LNCaP clone FGC (cell line): ENCODE measurements at regions not wholly inside any gene's neighbourhood (a gene's known extent, or its start where the extent isn't known, plus 50 kb on each side); places are given as distances from the start of the nearest gene placed in this dataset.

Experiments
- DNase-seq: peaks from one replicate; pipeline ENCODE4 v3.0.0-alpha.2; 2011; ENCODE audit warnings: low read depth
- H3K4me3 ChIP-seq: 2 replicates; pipeline ENCODE4 v1.5.1; 2011; ENCODE audit warnings: mild to moderate bottlenecking, low read depth, low read length, control low read depth
- TF ChIP-seq, protein P1 (sequence below): IDR thresholded peaks from 2 replicates; pipeline ENCODE4 v1.5.1; 2012; ENCODE audit warnings: mild to moderate bottlenecking; ENCODE audit not compliant: control insufficient read depth, insufficient read depth; ENCODE audit errors: extremely low read depth

DNA sequence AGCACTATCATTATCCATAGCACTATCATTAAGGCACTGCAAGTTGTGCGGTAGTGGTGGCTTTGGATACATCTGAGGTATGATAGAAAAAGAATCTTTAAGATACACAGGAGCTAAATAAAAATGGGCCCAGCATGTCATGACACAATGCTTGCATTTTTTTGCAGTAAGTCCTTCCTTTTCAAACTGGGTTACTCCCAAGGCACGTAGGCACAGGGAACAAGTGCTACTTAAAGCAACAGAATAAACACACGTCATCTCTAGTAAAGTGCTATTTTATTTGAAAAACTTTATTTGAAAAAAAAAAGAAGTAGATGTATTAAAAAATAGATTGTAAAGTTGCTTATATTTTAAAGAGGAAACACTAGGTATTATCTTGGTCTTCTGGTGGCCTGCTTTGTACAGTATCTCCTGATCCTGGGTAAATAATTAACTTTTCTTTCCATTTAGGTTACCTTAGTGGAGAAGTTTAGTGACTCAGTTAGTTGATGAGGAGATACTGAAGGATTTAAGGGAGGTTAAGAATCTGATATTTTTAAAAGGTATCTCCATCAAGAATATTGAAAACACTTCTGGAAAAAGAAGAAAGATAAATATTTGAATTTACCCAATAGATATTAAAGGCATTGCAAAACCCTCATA lies 129.6 kb downstream of the EDN1 start:
- no peak for DNase-seq
- no peak overlapping the region for H3K4me3 ChIP-seq
- TF ChIP-seq, protein P1, sequence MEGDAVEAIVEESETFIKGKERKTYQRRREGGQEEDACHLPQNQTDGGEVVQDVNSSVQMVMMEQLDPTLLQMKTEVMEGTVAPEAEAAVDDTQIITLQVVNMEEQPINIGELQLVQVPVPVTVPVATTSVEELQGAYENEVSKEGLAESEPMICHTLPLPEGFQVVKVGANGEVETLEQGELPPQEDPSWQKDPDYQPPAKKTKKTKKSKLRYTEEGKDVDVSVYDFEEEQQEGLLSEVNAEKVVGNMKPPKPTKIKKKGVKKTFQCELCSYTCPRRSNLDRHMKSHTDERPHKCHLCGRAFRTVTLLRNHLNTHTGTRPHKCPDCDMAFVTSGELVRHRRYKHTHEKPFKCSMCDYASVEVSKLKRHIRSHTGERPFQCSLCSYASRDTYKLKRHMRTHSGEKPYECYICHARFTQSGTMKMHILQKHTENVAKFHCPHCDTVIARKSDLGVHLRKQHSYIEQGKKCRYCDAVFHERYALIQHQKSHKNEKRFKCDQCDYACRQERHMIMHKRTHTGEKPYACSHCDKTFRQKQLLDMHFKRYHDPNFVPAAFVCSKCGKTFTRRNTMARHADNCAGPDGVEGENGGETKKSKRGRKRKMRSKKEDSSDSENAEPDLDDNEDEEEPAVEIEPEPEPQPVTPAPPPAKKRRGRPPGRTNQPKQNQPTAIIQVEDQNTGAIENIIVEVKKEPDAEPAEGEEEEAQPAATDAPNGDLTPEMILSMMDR = no peak

DNA sequence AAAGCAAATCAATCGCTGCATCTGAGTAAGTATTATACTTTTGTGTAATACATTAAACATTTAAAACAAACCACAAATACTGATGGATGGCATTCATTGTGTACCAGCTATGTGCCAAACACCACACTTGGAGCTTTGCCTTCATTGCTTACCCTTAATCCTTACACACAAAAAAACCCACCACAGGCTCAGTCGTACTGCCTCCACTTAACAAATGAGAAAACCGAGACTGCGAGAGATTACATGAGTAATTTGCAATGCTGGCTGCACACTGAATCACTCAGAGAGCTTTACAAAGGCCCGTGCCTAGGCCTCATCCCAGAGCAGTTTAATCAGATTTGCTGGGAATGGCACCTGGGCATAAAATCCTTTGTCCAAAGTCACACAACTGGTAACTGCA lies 130.5 kb downstream of the EDN1 start:
- H3K4me3 ChIP-seq = no peak overlapping the region
- DNase-seq = no peak
- TF ChIP-seq, protein P1 = no peak

DNA sequence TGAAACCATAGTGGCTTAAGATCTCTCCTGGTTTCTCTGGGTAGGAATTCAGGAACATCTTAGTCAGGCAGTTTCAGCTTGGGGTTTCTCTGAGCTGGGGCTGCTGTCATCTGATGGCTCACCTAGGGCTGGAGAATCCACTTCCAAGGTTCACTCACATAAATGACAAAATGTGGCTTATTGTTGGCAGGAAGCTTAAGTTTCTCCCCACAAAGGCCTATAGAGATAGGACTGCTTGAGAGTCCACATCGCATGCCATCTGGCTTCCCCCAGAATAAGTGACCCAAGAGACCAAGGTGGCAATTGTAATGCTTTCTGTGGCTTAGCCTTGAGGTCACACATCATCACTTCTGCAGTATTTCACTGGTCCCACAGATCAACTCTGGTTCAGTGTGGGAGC lies 131.4 kb downstream of the EDN1 start:
- H3K4me3 ChIP-seq = no peak overlapping the region
- TF ChIP-seq, protein P1 = no peak
- no peak for DNase-seq

DNA sequence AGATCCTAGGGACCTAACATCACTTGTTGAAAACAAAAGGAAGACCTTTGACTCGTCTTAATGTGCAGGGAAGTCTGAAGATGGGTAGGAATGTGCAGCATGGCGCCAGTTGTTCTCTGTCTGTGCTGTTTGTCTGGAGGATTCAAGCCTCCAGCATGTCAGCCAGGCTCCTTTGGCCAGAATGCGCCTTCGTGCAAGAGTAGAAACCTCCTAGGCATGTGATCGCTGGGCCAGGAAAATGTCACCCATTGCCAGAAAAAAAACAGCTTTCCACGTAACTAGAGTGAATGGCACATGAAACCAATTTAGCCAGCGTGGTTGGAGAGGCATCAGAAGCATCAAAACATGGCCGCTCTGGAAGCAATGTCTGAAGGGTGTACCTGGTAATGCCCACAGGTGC lies 132.7 kb downstream of the EDN1 start:
- no peak for DNase-seq
- TF ChIP-seq, protein P1 = no peak
- H3K4me3 ChIP-seq = no peak overlapping the region

DNA sequence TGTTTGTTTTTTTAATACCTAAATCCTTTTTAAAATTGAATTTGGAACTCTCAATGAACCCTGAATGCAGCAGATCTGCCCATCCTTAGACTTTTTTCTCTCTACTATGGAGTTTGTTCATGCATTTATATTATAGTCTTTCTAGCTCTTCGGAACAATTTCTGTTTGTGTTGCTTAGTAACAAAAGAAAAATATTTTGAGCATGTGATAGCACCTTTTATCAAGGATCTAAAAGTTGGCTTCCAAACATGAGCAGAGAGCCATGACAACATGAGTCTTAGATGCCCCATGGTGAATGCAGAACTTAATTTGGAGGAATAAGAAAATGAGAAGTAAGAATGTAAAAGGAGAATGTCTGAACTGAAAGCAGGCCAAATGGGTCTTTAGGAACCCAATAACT lies 133.7 kb downstream of the EDN1 start:
- TF ChIP-seq, protein P1 = no peak
- H3K4me3 ChIP-seq = no peak overlapping the region
- DNase-seq = no peak

DNA sequence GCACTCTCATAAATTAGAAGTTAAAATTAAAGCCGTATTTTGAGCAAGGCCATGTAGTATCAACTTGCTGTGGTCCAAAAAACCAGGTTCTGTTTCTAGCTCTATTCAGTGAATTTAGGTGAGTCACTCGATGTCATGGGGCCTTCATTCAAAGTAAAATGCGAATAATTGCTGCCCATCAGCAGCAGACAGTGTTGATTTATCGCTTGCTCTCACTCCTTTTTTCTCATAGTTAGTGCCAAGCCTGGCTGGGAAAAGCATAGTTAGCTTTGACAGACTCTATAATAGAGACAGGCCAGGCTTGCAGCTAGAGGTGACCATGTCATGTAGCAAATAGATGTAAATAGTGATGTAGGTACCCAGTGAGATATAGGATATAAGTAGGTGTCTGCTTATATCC lies 136.0 kb downstream of the EDN1 start:
- DNase-seq = no peak
- H3K4me3 ChIP-seq = no peak overlapping the region
- TF ChIP-seq, protein P1 = no peak

DNA sequence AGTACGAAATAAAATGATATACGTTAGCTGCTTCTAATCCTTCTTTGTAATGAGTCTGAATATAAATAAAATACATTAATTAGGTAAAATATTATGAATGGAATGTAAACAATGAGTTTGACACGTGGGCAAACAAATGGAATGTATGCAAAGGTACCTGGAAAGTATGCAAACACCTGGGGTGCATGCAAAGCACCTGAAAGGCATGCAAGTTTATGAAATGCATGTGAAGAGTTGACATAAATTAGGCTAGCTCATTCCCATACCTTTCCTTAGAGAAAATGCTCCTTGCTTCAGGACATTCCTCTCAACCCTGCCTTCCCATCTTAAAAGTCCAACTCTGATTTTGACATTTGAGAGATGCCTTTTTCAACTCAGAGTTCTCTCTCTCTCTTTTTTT lies 140.9 kb downstream of the EDN1 start:
- H3K4me3 ChIP-seq = no peak overlapping the region
- TF ChIP-seq, protein P1 = no peak
- DNase-seq = no peak
